ENCODE measurements at regions not wholly inside any gene's neighbourhood (a gene's known extent, or its start where the extent isn't known, plus 50 kb on each side); places are given as distances from the start of the nearest gene placed in this dataset.

- no peaks in the 10 kb centered on the region for H3K4me1 ChIP-seq (ENCODE audit: insufficient read depth)
- H3K4me1 Mint-ChIP-seq: peaks cover 25% of the 10 kb centered on the region
- H3K4me3 ChIP-seq: no peak overlapping the region
- H4K20me1 ChIP-seq (replicated peaks; ENCODE audit: insufficient read depth): peaks cover 5% of the 10 kb centered on the region
- peaks cover 23% of the 10 kb centered on the region for H3K79me2 ChIP-seq (replicated peaks; ENCODE audit: insufficient read depth)
- H3K9me3 Mint-ChIP-seq: no peaks in the 10 kb centered on the region
- no peaks in the 10 kb centered on the region for H3K27me3 Mint-ChIP-seq (ENCODE audit: insufficient read depth, low read depth, poor library complexity)
- H3K27me3 ChIP-seq (ENCODE audit: insufficient read depth): no peaks in the 10 kb centered on the region
- ATAC-seq: no peak
- H3K36me3 Mint-ChIP-seq (ENCODE audit: low read depth): no peaks in the 10 kb centered on the region
- H3K4me2 ChIP-seq: no peak overlapping the region
- no peaks in the 10 kb centered on the region for H3K36me3 ChIP-seq (ENCODE audit: insufficient read depth)
- H3F3A ChIP-seq (replicated peaks; ENCODE audit: low read depth): no peaks in the 10 kb centered on the region
- DNase-seq (ENCODE audit: low spot score): no peak
- no peak overlapping the region for H3K4me3 Mint-ChIP-seq
- H3K27ac Mint-ChIP-seq: no peak overlapping the region
- TF ChIP-seq EZH2 (IDR thresholded peaks at IDR 0.05; ENCODE audit: low read depth, unreplicated experiment) (no peak), JUNB (IDR thresholded peaks at IDR 0.05; ENCODE audit: unreplicated experiment) (no peak), CTCF (conservative IDR thresholded peaks at IDR 0.05; ENCODE audit: low read depth in 2 of 2) (no peak), REST (IDR thresholded peaks at IDR 0.05; ENCODE audit: unreplicated experiment) (no peak), ZNF331 (CRISPR knock-in tag; IDR thresholded peaks at IDR 0.05; ENCODE audit: low read depth) (no peak), CREB1 (CRISPR knock-in tag; IDR thresholded peaks at IDR 0.05; ENCODE audit: low read depth) (no peak), ZNF114 (CRISPR knock-in tag; IDR thresholded peaks at IDR 0.05) (no peak)
- TF ChIP-seq, protein P1, sequence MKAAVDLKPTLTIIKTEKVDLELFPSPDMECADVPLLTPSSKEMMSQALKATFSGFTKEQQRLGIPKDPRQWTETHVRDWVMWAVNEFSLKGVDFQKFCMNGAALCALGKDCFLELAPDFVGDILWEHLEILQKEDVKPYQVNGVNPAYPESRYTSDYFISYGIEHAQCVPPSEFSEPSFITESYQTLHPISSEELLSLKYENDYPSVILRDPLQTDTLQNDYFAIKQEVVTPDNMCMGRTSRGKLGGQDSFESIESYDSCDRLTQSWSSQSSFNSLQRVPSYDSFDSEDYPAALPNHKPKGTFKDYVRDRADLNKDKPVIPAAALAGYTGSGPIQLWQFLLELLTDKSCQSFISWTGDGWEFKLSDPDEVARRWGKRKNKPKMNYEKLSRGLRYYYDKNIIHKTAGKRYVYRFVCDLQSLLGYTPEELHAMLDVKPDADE (IDR thresholded peaks at IDR 0.05): no peak
- no peaks in the 10 kb centered on the region for H3K9me2 ChIP-seq (ENCODE audit: insufficient read depth)
- H2AFZ ChIP-seq: no peak overlapping the region
- H3K27ac ChIP-seq (ENCODE audit: low read depth): no peak overlapping the region
These were observed 116.5 kb upstream of the CCDC28A start for GRCh38 chr6:138657065-138657425.

- Histone ChIP-seq H3K27me3 (ENCODE audit: insufficient read depth) (no peaks in the 10 kb centered on the region), H3K9me2 (ENCODE audit: insufficient read depth) (no peaks in the 10 kb centered on the region), H3K4me2 (no peak overlapping the region), H3K4me1 (ENCODE audit: insufficient read depth) (no peaks in the 10 kb centered on the region), H3K27ac (ENCODE audit: low read depth) (no peak overlapping the region), H4K20me1 (replicated peaks; ENCODE audit: insufficient read depth) (peaks cover 5% of the 10 kb centered on the region; the same call in 1 of the 2 replicates), H3F3A (replicated peaks; ENCODE audit: low read depth) (no peaks in the 10 kb centered on the region), H3K36me3 (ENCODE audit: insufficient read depth) (no peaks in the 10 kb centered on the region), H3K4me3 (no peak overlapping the region), H2AFZ (no peak overlapping the region), H3K79me2 (replicated peaks; ENCODE audit: insufficient read depth) (peaks cover 31% of the 10 kb centered on the region)
- ATAC-seq (no peak), DNase-seq (ENCODE audit: low spot score) (no peak)
- Mint-ChIP-seq H3K36me3 (ENCODE audit: low read depth) (no peaks in the 10 kb centered on the region), H3K9me3 (no peaks in the 10 kb centered on the region), H3K4me1 (peaks cover 14% of the 10 kb centered on the region), H3K27ac (no peak overlapping the region), H3K4me3 (no peak overlapping the region), H3K27me3 (ENCODE audit: insufficient read depth, low read depth, poor library complexity) (no peaks in the 10 kb centered on the region)
- TF ChIP-seq, protein P2, sequence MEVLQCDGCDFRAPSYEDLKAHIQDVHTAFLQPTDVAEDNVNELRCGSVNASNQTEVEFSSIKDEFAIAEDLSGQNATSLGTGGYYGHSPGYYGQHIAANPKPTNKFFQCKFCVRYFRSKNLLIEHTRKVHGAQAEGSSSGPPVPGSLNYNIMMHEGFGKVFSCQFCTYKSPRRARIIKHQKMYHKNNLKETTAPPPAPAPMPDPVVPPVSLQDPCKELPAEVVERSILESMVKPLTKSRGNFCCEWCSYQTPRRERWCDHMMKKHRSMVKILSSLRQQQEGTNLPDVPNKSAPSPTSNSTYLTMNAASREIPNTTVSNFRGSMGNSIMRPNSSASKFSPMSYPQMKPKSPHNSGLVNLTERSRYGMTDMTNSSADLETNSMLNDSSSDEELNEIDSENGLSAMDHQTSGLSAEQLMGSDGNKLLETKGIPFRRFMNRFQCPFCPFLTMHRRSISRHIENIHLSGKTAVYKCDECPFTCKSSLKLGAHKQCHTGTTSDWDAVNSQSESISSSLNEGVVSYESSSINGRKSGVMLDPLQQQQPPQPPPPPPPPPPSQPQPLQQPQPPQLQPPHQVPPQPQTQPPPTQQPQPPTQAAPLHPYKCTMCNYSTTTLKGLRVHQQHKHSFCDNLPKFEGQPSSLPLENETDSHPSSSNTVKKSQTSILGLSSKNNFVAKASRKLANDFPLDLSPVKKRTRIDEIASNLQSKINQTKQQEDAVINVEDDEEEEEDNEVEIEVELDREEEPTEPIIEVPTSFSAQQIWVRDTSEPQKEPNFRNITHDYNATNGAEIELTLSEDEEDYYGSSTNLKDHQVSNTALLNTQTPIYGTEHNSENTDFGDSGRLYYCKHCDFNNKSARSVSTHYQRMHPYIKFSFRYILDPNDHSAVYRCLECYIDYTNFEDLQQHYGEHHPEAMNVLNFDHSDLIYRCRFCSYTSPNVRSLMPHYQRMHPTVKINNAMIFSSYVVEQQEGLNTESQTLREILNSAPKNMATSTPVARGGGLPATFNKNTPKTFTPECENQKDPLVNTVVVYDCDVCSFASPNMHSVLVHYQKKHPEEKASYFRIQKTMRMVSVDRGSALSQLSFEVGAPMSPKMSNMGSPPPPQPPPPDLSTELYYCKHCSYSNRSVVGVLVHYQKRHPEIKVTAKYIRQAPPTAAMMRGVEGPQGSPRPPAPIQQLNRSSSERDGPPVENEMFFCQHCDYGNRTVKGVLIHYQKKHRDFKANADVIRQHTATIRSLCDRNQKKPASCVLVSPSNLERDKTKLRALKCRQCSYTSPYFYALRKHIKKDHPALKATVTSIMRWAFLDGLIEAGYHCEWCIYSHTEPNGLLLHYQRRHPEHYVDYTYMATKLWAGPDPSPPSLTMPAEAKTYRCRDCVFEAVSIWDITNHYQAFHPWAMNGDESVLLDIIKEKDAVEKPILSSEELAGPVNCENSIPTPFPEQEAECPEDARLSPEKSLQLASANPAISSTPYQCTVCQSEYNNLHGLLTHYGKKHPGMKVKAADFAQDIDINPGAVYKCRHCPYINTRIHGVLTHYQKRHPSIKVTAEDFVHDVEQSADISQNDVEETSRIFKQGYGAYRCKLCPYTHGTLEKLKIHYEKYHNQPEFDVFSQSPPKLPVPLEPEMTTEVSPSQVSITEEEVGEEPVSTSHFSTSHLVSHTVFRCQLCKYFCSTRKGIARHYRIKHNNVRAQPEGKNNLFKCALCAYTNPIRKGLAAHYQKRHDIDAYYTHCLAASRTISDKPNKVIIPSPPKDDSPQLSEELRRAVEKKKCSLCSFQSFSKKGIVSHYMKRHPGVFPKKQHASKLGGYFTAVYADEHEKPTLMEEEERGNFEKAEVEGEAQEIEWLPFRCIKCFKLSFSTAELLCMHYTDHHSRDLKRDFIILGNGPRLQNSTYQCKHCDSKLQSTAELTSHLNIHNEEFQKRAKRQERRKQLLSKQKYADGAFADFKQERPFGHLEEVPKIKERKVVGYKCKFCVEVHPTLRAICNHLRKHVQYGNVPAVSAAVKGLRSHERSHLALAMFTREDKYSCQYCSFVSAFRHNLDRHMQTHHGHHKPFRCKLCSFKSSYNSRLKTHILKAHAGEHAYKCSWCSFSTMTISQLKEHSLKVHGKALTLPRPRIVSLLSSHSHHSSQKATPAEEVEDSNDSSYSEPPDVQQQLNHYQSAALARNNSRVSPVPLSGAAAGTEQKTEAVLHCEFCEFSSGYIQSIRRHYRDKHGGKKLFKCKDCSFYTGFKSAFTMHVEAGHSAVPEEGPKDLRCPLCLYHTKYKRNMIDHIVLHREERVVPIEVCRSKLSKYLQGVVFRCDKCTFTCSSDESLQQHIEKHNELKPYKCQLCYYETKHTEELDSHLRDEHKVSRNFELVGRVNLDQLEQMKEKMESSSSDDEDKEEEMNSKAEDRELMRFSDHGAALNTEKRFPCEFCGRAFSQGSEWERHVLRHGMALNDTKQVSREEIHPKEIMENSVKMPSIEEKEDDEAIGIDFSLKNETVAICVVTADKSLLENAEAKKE (CRISPR knock-in tag; IDR thresholded peaks at IDR 0.05): no peak
- TF ChIP-seq ZNF331 (CRISPR knock-in tag; IDR thresholded peaks at IDR 0.05; ENCODE audit: low read depth) (no peak), EZH2phosphoT487 (IDR thresholded peaks at IDR 0.05; ENCODE audit: unreplicated experiment) (no peak)
These were observed 113.6 kb upstream of the CCDC28A start for GRCh38 chr6:138659998-138660397.

Measured in GM23338 (cell line).